GM12865 (cell line): ENCODE measurements at regions not wholly inside any gene's neighbourhood (a gene's known extent, or its start where the extent isn't known, plus 50 kb on each side); places are given as distances from the start of the nearest gene placed in this dataset.

Source experiments
- DNase-seq: peaks from one replicate; pipeline ENCODE4 v3.0.0; 2010; ENCODE audit warnings: low read depth
- H3K4me3 ChIP-seq: 2 replicates; pipeline ENCODE4 v1.5.1; 2011; ENCODE audit warnings: mild to moderate bottlenecking, low read depth, low read length, control low read depth
- CTCF ChIP-seq: IDR thresholded peaks from 2 replicates; pipeline ENCODE4 v1.5.1; 2011; ENCODE audit warnings: low read length, control low read depth, low read depth, inconsistent platforms; ENCODE audit not compliant: insufficient read depth; ENCODE audit errors: missing control alignments

GRCh38 chr15:96553006-96553405 lies 222.5 kb downstream of the NR2F2 start:
- no peak for DNase-seq
- no peak for TF ChIP-seq CTCF
- no peak overlapping the region for H3K4me3 ChIP-seq

DNA sequence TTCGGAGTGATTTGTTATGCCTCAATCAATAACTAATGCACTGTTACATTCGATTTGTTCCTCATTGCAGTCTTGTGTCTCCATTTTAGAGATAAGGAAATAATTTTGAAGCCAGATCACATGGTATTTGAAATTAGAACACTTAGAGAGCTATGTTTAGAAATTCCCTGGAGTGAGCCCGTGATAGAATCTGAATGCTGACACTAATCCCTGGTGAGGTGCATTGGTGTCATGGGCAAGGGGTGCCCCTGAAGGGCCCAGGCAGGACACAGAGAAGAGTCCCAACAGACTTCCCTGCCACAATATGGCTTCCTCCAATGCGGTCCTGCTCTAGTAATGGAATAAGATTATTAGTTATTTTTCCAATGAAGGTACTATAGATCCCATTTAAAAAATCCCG lies 223.0 kb downstream of the NR2F2 start:
- DNase-seq, result no peak
- TF ChIP-seq CTCF, result no peak
- no peak overlapping the region for H3K4me3 ChIP-seq

GRCh38 chr15:96553931-96554330 lies 223.4 kb downstream of the NR2F2 start:
- DNase-seq, result no peak
- no peak for TF ChIP-seq CTCF
- no peak overlapping the region for H3K4me3 ChIP-seq

DNA sequence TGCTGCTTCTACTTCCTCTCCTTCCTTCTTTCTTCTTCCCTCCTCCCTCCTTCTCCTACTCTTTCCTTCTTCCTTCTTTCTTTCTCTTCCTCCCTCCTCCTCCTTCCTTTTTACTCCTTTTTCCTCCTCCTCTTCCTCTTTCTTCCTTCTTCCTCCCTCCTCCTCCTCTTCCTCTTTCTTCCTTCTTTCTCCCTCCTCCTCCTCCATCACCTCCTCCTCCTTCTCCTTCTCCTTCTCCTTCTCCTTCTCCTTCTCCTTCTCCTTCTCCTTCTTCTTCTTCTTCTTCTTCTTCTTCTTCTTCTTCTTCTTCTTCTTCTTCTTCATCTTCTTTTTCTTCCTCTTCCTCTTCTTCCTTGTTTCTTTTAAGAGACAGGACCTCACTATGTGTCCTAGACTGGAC lies 224.0 kb downstream of the NR2F2 start:
- H3K4me3 ChIP-seq, result no peak overlapping the region
- TF ChIP-seq CTCF, result no peak
- no peak for DNase-seq

DNA sequence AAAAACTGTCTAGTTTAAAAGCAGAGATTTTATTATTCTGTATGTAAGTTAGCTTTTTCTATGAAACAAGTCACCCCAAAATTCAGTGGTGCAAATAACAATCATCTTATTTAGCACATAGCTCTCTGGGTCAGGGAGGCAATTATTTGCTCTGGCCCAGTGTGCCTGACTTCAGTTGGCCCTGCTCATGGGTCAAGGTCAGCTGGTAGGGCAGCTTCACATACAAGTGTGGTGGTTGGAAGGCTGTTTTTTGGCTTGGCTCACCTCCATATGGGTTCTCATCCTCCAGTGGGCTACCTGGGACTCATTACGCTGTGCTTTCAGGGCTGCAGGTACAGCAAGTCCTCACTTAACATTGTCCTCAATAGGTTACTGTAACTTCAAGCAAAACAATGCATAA lies 228.6 kb downstream of the NR2F2 start:
- no peak for TF ChIP-seq CTCF
- H3K4me3 ChIP-seq, result no peak overlapping the region
- DNase-seq, result no peak

GRCh38 chr15:96559631-96560030 lies 229.1 kb downstream of the NR2F2 start:
- H3K4me3 ChIP-seq, result no peak overlapping the region
- no peak for TF ChIP-seq CTCF

DNA sequence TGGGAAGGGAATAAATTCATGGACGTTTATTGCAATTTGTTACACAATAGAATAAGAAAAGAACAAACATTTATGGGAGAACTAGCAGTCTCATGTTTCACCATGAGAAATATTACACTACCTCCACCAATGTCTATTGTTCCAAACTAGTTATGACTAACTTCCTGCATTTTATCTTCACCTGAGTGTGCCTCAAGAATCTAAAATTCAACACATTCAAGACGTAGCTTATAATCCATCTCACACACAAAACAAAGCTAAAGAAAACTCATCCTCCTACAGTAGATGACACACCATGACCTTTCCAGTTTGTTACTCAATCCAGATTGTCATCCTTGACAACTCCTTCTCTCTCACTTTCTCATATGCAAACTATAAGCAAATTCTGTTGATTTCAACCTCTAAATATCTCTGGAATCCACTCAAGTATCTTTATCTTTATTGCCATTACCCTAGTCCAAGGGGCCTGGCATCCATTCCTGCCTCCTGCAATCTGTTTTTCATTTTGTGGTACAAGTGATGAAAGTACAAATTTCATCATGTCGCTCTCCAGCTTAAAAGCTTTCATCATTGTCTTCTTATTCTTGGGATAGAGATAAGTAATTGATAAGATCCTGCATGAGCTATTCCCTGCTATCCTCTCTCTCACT lies 229.9 kb downstream of the NR2F2 start:
- H3K4me3 ChIP-seq, result no peak overlapping the region
- TF ChIP-seq CTCF, result no peak
- DNase-seq, result no peak

More at GRCh38 chr15:96559631-96560030, 229.1 kb downstream of the NR2F2 start:
- DNase-seq, result no peak
